ENCODE measurements at regions not wholly inside any gene's neighbourhood (a gene's known extent, or its start where the extent isn't known, plus 50 kb on each side); places are given as distances from the start of the nearest gene placed in this dataset.
A peak's percentile ranks its signal among the peaks of the same experiment; 100 is the strongest.

GRCh38 chr9:99326917-99327189, 104.8 kb downstream of the SEC61B start:
- no peak for ATAC-seq
- no peak for TF ChIP-seq CTCF (IDR thresholded peaks at IDR 0.05)
- intact Hi-C loops (cut with DNase I), result no loop called here
- peaks cover 0 to 2% (median 0%) of the 10 kb centered on the region in 7 donors for H3K27me3 ChIP-seq
- 92 to 93% methylated on average over 3 of the region's 3 CpGs for WGBS, 2 donors
- H3K4me1 ChIP-seq, result no peaks in the 10 kb centered on the region
- H3K27ac ChIP-seq, result no peak overlapping the region
- no peaks in the 10 kb centered on the region for H3K36me3 ChIP-seq
- H3K4me3 ChIP-seq, result no peak overlapping the region
- H3K9me3 ChIP-seq, result no peaks in the 10 kb centered on the region
- DNase-seq, result no peak

DNA sequence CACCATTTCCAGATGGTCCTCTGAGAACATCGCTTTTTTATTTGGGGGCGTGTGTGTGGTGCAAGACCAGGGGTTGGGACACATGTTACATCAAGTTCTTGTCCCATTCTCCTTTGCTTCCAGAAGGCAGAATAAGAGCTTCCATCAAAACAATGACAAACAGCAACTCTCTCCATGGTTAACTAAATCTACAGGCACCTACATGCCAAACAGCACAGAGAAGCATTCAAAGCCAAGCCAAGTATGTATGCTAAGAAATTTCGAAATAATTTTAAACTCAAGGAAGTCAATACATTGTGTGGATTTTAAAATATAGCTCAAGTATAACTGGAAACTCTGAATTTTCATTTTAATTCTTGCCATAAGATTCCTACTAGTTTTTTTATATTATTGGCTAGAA, 105.6 kb downstream of the SEC61B start:
- Histone ChIP-seq H3K4me1 (no peaks in the 10 kb centered on the region), H3K27me3 (no peaks in the 10 kb centered on the region), H3K4me3 (no peak overlapping the region), H3K9me3 (no peaks in the 10 kb centered on the region), H3K27ac (no peak overlapping the region), H3K36me3 (no peaks in the 10 kb centered on the region)
- DNase-seq, result no peak
- intact Hi-C loops (cut with DNase I), result no loop called here
- ATAC-seq, result no peak
- WGBS, 2 donors, result 91 to 94% methylated on average over 3 of the region's 3 CpGs
- no peak for TF ChIP-seq CTCF (IDR thresholded peaks at IDR 0.05)

DNA sequence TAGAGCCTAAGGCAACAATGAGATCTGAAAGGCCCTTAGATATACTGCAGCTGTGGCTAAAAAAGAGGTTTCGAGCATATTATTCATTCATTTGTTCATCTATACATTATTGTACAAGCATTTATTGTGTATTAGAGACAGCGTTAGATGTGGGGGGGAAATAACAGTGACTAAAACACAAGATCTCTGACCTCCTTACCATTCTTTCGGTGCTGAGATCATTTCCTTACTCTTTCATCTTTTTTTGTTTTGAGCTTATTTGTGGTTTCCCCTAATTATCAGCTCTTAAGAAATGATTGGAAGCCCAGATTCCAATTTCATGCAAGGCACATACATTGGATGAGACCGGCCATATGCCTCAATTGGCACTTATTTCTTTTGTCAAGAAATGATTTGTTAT, 113.2 kb downstream of the SEC61B start:
- no peak overlapping the region for H3K4me3 ChIP-seq
- no peak for TF ChIP-seq CTCF (IDR thresholded peaks at IDR 0.05)
- H3K27ac ChIP-seq, result no peak overlapping the region
- 66 to 81% methylated on average over 4 of the region's 4 CpGs for WGBS, 2 donors
- H3K27me3 ChIP-seq, result no peaks in the 10 kb centered on the region
- no peak for DNase-seq
- intact Hi-C loops (cut with DNase I), result no loop called here
- no peaks in the 10 kb centered on the region for H3K9me3 ChIP-seq
- H3K4me1 ChIP-seq, result peaks cover 0 to 14% (median 0%) of the 10 kb centered on the region in 9 donors
- H3K36me3 ChIP-seq, result no peaks in the 10 kb centered on the region
- ATAC-seq, result no peak

DNA sequence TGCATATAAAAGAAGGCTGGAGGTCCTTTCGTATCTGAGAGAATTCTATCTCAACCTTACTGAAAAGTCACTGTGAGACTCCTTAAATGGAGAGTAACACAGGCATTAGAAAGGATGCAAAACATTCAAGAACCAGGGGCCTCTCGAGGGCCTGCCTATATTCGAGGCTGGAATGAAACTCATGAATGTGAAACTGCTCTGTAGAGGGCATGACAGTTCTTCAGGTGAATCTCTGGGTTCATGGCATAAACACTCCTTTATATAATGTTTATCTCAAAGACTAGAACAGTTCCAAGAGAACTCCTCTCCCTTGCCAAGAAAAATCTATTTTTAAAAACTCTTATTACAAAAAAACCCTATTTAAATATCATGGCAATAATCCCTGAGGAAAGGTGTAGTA, 113.9 kb downstream of the SEC61B start:
- no peaks in the 10 kb centered on the region for H3K9me3 ChIP-seq
- peak; percentile 38 to 86 (median 74) for ATAC-seq
- intact Hi-C loops (cut with DNase I), result no loop called here
- no peak overlapping the region for H3K4me3 ChIP-seq
- peak in 3 of 9 donors; percentile 36 to 43 (median 37) for TF ChIP-seq CTCF (IDR thresholded peaks at IDR 0.05)
- H3K27ac ChIP-seq, result no peak overlapping the region
- peaks cover 0 to 14% (median 0%) of the 10 kb centered on the region in 9 donors for H3K4me1 ChIP-seq
- no peak for DNase-seq
- 36 to 39% methylated on average over 3 of the region's 3 CpGs for WGBS, 2 donors
- no peaks in the 10 kb centered on the region for H3K27me3 ChIP-seq
- no peaks in the 10 kb centered on the region for H3K36me3 ChIP-seq

DNA sequence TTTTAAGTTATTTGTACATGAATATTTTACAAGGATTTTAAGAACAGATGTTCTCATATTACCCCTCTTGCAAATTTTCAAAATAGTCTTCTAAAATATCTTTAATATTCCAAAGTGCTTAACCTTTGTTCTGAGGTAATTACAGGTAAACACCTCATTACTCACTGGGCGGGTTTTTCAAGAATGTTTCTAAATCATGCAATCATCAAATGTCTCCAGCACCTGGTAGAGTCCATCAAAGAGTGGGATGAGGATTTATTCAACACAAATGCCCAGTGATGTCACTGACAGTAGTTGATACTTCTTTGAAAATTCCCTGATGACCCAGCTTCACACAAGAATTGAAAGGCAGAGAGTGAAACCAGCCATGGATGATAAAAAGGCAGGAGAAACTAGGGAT, 114.4 kb downstream of the SEC61B start:
- 92 to 97% methylated on average over 1 of the region's 1 CpG for WGBS, 2 donors
- Histone ChIP-seq H3K9me3 (no peaks in the 10 kb centered on the region), H3K36me3 (no peaks in the 10 kb centered on the region), H3K4me3 (no peak overlapping the region), H3K27me3 (no peaks in the 10 kb centered on the region), H3K27ac (no peak overlapping the region), H3K4me1 (peaks cover 0 to 14% (median 0%) of the 10 kb centered on the region in 9 donors)
- intact Hi-C loops (cut with DNase I), result no loop called here
- no peak for TF ChIP-seq CTCF (IDR thresholded peaks at IDR 0.05)
- no peak for DNase-seq
- ATAC-seq, result no peak
